Stomach (tissue), 4 donors: ENCODE measurements at regions not wholly inside any gene's neighbourhood (a gene's known extent, or its start where the extent isn't known, plus 50 kb on each side); places are given as distances from the start of the nearest gene placed in this dataset.

Experiments
- CTCF ChIP-seq, 7 experiments: fragments of 450-650 bp in 4 of 7; fragments of 200-600 bp in 3 of 7; sonication (generic) in 3 of 7; IDR thresholded peaks; one replicate each; pipeline ENCODE4 v1.5.1; 2016 to 2019; ENCODE audit warnings: antibody characterized with exemption in 7 of 7, control low read depth in 2 of 7, mild to moderate bottlenecking in 1 of 7
- POLR2A ChIP-seq, 4 donors: fragments of 450-650 bp; IDR thresholded peaks; one replicate each; pipeline ENCODE4 v1.6.1; 2016; ENCODE audit warnings: antibody characterized with exemption in 4 of 4, control low read depth in 2 of 4, mild to moderate bottlenecking in 1 of 4, moderate library complexity in 1 of 4
- POLR2AphosphoS5 ChIP-seq, 3 donors: sonication (generic); formaldehyde crosslinking; IDR thresholded peaks; one replicate each; pipeline ENCODE4 v1.6.1; 2016; ENCODE audit warnings: antibody characterized with exemption in 3 of 3

- no peak for TF ChIP-seq CTCF (IDR thresholded peaks at IDR 0.05)
- no peak for TF ChIP-seq POLR2A (IDR thresholded peaks at IDR 0.05)
- no peak for TF ChIP-seq POLR2AphosphoS5 (IDR thresholded peaks at IDR 0.05)
Observed at GRCh38 chr5:13613621-13614020, 330.9 kb downstream of the DNAH5 start.
